ENCODE measurements at regions not wholly inside any gene's neighbourhood (a gene's known extent, or its start where the extent isn't known, plus 50 kb on each side); places are given as distances from the start of the nearest gene placed in this dataset.
A peak's percentile ranks its signal among the peaks of the same experiment; 100 is the strongest.

DNA sequence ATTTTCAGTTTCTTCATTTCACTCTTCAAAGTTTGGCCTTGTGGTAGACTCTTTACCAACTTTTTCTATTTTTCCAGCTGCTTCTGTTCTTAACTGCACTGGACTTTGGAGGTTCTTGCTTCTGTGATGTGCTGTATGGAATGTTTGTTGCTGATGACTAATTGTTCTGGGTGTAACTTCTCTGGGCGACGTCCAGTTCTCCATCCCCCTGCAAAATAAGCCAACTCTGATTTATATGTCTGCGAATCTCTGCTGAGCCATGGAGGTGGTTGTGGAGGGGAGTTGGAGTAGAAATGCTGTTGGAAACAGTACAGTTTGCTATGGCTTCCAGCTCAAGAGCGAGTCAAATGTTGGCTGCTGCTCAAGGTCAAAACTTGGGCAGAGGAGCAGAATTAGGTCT, 113.9 kb upstream of the DYRK2 start:
- no peak overlapping the region for H3K4me3 ChIP-seq (ENCODE audit: control insufficient read depth in 2 of 3, extremely low read depth in 1 of 3, insufficient read depth in 2 of 3, low read depth in 1 of 3, low read length in 3 of 3)
- H4K20me1 ChIP-seq (ENCODE audit: control insufficient read depth, extremely low read depth, insufficient read depth, low read length) = no peaks in the 10 kb centered on the region
- H3K9me3 ChIP-seq (ENCODE audit: control insufficient read depth, low read depth, low read length) = no peaks in the 10 kb centered on the region
- no peak overlapping the region for H3K9ac ChIP-seq (ENCODE audit: control insufficient read depth, extremely low read depth, insufficient read depth, low read length)
- no peak overlapping the region for H2AFZ ChIP-seq (ENCODE audit: control insufficient read depth, low read length)
- TF ChIP-seq, protein P1, sequence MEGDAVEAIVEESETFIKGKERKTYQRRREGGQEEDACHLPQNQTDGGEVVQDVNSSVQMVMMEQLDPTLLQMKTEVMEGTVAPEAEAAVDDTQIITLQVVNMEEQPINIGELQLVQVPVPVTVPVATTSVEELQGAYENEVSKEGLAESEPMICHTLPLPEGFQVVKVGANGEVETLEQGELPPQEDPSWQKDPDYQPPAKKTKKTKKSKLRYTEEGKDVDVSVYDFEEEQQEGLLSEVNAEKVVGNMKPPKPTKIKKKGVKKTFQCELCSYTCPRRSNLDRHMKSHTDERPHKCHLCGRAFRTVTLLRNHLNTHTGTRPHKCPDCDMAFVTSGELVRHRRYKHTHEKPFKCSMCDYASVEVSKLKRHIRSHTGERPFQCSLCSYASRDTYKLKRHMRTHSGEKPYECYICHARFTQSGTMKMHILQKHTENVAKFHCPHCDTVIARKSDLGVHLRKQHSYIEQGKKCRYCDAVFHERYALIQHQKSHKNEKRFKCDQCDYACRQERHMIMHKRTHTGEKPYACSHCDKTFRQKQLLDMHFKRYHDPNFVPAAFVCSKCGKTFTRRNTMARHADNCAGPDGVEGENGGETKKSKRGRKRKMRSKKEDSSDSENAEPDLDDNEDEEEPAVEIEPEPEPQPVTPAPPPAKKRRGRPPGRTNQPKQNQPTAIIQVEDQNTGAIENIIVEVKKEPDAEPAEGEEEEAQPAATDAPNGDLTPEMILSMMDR (optimal IDR thresholded peaks at IDR 0.05 in 1 of 3, IDR thresholded peaks at IDR 0.05 in 1 of 3, conservative IDR thresholded peaks at IDR 0.05 in 1 of 3; ENCODE audit: extremely low read depth in 1 of 3, insufficient read depth in 2 of 3, low read length in 3 of 3) = no peak
- TF ChIP-seq EZH2 (IDR thresholded peaks at IDR 0.05; ENCODE audit: low read length) = no peak
- H3K36me3 ChIP-seq (ENCODE audit: control insufficient read depth in 2 of 2, extremely low read depth in 1 of 2, insufficient read depth in 2 of 2, low read length in 2 of 2) = no peaks in the 10 kb centered on the region
- H3K9me1 ChIP-seq (ENCODE audit: control insufficient read depth, extremely low read depth, insufficient read depth, low read length) = no peaks in the 10 kb centered on the region
- H3K27me3 ChIP-seq (ENCODE audit: control insufficient read depth, extremely low read depth, insufficient read depth, low read length) = no peaks in the 10 kb centered on the region
- peak overlapping the region; percentile 27 for H3K4me2 ChIP-seq (ENCODE audit: control insufficient read depth, extremely low read depth, insufficient read depth, low read depth, low read length)
- DNase-seq (ENCODE audit: low read depth, low spot score) (peak; percentile 23), FAIRE-seq (peak; percentile 92)
- peaks cover 20% of the 10 kb centered on the region for H3K4me1 ChIP-seq (ENCODE audit: control insufficient read depth, extremely low read depth, insufficient read depth, low read length)
- dilution Hi-C loops (cut with MboI; ENCODE audit: extremely low pct_ligation_motif_present, low sequenced_read_pairs) = no loop called here
- H3K79me2 ChIP-seq (ENCODE audit: control insufficient read depth, insufficient read depth, low read length) = no peaks in the 10 kb centered on the region
- H3K27ac ChIP-seq (ENCODE audit: control insufficient read depth, insufficient read depth, low read length) = no peak overlapping the region

DNA sequence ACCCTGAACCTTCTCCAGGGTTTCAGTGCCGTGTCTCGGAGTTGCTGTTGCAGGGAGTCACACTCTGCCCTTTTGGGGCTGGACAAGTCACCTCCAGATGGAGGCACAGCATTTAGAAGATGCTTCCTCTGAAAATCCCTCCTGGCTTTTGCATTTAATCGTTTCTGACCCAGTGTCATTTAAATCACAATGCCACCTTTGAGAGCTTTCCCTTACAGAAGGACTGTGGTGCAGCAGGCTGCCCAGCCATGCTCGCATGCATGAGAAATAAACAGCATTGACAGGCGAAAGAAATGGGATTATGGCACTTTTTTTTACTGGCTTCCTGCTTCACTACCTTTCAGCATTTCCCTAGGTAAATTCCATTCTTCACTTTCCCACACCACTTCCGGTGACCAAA, 113.4 kb upstream of the DYRK2 start:
- Histone ChIP-seq H3K9ac (ENCODE audit: control insufficient read depth, extremely low read depth, insufficient read depth, low read length) (no peak overlapping the region), H2AFZ (ENCODE audit: control insufficient read depth, low read length) (no peak overlapping the region), H3K27me3 (ENCODE audit: control insufficient read depth, extremely low read depth, insufficient read depth, low read length) (no peaks in the 10 kb centered on the region), H3K79me2 (ENCODE audit: control insufficient read depth, insufficient read depth, low read length) (no peaks in the 10 kb centered on the region), H3K36me3 (ENCODE audit: control insufficient read depth in 2 of 2, extremely low read depth in 1 of 2, insufficient read depth in 2 of 2, low read length in 2 of 2) (no peaks in the 10 kb centered on the region), H3K9me3 (ENCODE audit: control insufficient read depth, low read depth, low read length) (no peaks in the 10 kb centered on the region), H3K4me1 (ENCODE audit: control insufficient read depth, extremely low read depth, insufficient read depth, low read length) (peaks cover 25% of the 10 kb centered on the region), H3K27ac (ENCODE audit: control insufficient read depth, insufficient read depth, low read length) (no peak overlapping the region), H3K9me1 (ENCODE audit: control insufficient read depth, extremely low read depth, insufficient read depth, low read length) (no peaks in the 10 kb centered on the region), H4K20me1 (ENCODE audit: control insufficient read depth, extremely low read depth, insufficient read depth, low read length) (no peaks in the 10 kb centered on the region), H3K4me3 (ENCODE audit: control insufficient read depth in 2 of 3, extremely low read depth in 1 of 3, insufficient read depth in 2 of 3, low read depth in 1 of 3, low read length in 3 of 3) (no peak overlapping the region), H3K4me2 (ENCODE audit: control insufficient read depth, extremely low read depth, insufficient read depth, low read depth, low read length) (no peak overlapping the region)
- dilution Hi-C loops (cut with MboI; ENCODE audit: extremely low pct_ligation_motif_present, low sequenced_read_pairs) = no loop called here
- DNase-seq (ENCODE audit: low read depth, low spot score) (no peak), FAIRE-seq (no peak)
- TF ChIP-seq EZH2 (IDR thresholded peaks at IDR 0.05; ENCODE audit: low read length) = no peak
- TF ChIP-seq, protein P1 (optimal IDR thresholded peaks at IDR 0.05 in 1 of 3, IDR thresholded peaks at IDR 0.05 in 1 of 3, conservative IDR thresholded peaks at IDR 0.05 in 1 of 3; ENCODE audit: extremely low read depth in 1 of 3, insufficient read depth in 2 of 3, low read length in 3 of 3) = no peak

All from keratinocyte (primary cell).